Activated CD8-positive, alpha-beta memory T cell treated with anti-CD3 and anti-CD28 coated beads for 36 hours (primary cell): ENCODE measurements at regions not wholly inside any gene's neighbourhood (a gene's known extent, or its start where the extent isn't known, plus 50 kb on each side); places are given as distances from the start of the nearest gene placed in this dataset.
"Not testable (repeated sequence)": the region's sequence is repeated elsewhere in the genome, so short reads cannot be mapped to it uniquely, and the experiment has no call there.

Experiments used
- CTCF ChIA-PET: fragments of 350-600 bp; sonication (Branson Sonifier 250); formaldehyde crosslinking; loops from one replicate; lab custom pipeline; 2021; ENCODE audit warnings: antibody characterized with exemption; lab: Charles Lee
- POLR2A ChIA-PET: fragments of 350-600 bp; sonication (Branson Sonifier 250); formaldehyde crosslinking; loops from one replicate; lab custom pipeline; 2021; ENCODE audit warnings: antibody characterized with exemption; lab: Charles Lee

DNA sequence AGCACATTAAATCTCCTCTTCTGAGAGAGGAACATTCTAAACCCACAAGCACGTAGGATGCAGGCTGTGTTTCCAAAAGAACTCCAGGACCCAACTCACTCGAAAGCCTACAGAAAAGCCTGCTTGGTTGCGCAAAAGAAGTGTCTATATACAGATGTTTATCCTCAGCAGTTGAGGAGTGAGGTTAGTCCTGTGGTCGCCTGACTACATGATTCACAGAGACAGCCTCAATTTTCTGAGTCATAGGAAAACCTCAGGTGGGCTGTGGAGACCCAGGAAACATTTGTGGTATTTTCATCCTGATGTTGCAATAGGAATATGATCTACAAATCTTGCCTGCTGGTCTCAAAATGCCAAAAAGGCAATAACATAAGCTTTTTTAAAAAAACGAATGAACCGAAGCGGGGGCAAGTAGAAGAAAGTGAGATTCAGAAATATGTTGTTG lies 183.8 kb upstream of the THRB start:
- POLR2A ChIA-PET = no interaction called here
- CTCF ChIA-PET = no interaction called here

DNA sequence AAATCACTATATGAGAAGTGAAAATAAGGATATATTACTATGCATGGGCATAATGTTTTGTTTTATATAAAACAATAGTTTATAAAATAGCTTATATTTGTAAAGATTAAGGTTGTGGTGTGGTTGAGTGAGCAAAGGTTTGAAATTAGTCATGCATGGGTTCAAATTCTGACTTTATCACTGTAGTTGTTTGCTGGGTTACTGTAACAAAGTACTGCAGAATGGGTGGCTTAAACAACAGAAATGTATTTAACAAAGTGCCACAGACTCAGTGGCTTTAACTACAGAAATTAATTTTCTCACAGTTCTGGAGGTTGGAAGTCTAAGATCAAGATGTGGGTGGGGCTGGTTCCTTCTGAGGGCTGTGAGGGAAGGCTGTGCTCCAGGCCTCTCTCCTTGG lies 184.8 kb upstream of the THRB start:
- ChIA-PET CTCF (no interaction called here), POLR2A (no interaction called here)

DNA sequence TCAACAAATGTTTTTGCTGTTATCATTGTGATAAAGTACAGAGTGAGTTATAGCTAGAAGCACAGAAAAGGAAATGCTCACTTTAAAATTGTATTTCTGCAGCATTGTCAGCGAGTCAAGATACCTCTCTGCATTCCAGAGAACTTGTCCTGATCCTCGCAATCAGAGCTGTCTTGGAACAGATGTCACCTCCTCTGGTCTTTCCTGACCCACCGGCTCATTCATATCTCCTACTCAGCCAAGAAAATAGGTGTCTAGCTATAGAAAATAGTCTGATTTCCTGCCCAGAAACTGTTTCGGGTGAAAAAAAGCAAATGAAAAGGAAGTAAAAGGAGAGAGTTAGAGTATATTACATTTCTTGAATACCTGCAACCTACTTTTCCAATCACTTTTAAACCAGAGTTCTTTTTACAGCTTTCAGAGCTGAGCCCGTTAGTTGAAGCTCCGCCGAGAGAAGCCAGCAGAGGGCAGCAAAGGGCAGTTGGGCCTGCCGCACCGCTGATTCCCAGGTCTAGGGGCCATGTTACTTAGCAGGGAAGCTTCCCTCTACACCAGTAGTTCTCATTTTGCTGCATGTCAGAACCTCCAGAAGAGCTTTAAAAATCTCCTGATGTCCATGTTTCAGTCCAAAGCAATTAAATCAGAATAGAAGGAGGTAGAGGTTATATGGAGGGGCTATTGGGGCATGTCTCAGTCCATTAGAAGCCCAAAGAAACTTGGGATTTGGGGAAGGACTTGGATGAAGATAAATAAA lies 185.7 kb upstream of the THRB start:
- CTCF ChIA-PET = interaction anchor here (0.6 kb wide), 1 partner anchor 745 kb away, joined by 3 read pairs; no protein-coding TSS in a partner anchor
- POLR2A ChIA-PET = no interaction called here

DNA sequence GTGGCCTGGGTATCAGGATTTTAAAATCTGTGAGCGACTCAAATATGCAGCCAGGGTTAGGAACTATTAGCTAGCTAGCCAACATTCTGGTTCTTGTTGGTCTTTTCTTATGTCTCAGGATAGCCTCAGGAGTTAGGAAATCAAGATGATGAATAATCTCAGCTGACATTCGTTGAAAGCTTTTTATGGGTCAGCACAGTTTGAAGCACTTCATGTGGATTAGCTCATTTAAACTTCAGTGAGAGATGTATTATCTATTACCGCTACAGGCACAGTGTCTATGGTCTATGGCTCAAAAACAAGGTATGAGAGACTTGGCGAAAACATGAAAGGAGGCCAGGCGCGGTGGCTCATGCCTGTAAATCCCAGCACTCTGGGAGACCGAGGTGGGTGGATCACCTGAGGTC lies 187.5 kb upstream of the THRB start:
- POLR2A ChIA-PET = no interaction called here
- CTCF ChIA-PET = interaction anchor here (1.0 kb wide), 1 partner anchor 95 kb away, joined by 3 read pairs; no protein-coding TSS in a partner anchor

DNA sequence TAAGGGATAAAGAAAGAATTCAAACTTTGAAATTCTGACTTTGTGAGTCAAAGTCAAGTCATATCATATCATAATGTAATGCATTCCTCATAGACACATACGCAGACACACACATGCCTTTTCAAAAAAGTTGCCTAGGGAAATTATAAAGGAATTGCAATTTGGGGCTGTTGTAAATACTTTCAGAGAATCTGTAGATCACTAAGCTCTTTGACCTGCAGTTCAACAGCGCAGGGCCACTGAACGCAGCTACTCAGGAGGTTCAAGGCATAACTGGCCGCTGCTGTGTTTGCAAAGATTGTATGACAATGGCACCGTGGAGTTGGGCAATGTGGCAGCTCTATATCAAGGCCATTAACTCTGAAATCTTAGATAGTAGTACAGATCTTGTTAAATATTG lies 188.4 kb upstream of the THRB start:
- ChIA-PET POLR2A (no interaction called here), CTCF (no interaction called here)

DNA sequence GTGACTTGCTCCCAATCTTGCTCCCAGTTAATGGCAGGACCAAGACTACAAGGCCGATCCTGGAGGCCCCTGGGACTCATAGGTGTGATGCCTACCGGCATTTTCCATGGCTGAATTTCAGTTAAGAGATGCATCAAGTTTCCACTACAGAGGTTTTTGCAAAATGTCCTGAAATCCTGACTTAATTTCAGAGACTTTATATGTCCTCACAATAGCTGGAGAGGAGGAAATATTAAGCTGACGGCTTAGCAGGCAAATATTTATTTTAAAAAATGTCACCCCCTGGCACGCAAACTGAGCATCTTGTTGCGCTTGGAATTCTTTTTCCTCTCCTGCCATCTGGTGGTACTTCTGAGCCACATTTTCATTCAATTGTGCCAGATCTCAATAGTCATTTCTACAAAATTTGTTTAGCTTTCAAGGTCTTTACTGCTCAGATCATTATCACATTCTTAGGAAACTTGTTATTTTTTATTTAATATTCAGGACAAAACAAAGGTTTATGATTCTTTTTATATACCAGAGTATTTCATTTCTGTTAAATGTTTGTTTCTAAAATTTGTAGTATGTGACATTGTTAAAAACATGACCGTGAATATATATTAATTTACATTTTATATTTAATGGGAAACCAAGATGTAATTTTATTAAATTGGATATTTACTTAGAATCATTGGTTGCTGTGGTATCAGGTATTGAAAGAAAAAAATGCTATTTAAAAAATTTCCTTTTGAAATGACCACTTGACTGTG lies 189.2 kb upstream of the THRB start:
- ChIA-PET POLR2A (no interaction called here), CTCF (no interaction called here)

DNA sequence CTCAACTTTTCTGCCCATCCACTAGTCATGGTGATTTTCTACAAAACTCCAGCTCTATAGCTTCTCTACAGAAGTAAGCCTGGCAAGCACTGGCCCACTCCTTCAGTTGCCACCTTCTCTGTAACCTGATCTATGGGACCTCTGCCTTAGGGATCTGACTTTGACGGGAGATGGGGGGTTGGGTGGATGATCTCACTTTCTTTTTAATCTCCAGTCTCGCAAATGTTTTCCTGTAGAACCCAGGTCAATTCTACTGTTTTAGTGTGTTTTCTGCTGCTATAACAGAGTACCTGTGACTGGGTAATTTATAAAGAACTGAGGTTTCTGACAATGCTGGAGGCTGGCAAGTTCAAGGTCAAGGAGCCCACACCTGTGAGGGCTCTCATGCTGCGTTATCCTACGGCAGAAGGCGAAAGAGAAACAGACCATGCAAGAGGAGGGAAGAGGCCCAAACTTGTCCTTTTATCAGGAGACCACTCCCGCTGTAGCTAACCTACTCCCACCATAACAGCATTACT lies 189.9 kb upstream of the THRB start:
- ChIA-PET POLR2A (no interaction called here), CTCF (no interaction called here)

DNA sequence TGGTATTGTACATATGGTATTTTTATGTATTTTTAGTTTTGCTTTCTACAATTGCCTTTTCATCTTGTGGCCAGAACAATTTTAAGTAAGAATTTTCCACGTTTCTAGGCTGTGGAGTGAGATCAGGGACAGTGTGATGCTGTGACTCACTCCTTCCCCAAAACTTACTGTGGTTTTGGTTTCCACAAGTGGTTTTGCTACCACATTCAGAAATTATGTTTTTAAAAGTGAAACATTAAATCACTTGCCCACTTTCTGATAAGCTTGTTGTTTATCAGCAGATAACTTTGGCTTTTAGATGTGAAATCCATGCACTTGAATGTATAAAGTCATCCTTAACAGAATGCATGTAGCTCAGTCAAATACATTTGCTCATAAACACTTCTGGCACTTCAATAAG lies 192.2 kb upstream of the THRB start:
- ChIA-PET POLR2A (no interaction called here), CTCF (no interaction called here)

DNA sequence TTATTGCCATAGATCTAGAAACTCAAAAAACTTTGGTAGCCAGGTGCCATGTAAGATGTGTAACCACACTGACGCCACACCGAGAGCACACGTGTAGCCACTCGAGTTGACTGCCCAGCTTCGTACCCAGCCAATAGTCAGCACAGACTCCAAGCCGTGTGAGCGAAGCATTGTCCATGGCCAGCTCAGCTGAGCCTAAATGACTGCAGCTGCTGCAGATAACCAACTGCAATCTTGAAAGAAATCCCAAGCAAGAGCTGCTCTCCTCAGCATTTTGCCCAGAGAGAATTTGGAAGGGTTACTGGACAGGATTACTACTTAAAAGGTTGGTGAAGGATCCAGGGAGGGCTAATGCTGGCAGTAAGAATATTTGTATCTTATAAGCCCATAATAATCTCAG lies 193.0 kb upstream of the THRB start:
- ChIA-PET POLR2A (no interaction called here), CTCF (no interaction called here)

DNA sequence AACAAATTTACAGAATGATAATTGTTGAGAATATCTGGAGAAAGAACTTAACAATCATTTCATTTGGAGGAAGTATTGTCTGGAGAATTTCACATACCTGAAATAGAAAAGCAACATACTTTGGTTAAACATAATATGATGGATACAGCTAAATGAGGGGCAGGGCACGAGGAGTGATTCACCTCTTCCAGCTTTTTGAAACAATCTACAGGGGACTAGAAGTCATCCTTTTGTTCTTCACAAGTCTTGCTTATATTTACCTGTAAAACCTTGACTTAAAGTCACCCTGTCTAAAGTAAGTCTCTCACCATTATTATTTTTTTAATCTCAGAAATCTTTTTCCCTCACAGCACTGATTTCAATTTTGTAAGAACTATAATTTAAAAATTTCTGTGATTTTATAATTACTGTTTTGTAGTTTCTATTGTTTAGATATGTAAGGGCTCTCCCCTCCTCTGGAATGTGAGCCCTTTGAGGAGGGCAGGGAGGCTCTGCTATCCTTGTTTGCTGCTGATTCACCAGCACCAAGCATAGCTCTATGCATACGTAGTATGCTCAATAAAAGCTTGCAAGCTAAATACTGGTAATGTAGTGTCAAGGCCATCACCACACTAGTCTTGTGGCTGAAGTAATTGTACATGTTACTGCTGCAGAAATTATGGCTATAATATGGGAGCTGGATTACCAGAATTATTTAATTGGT lies 193.9 kb upstream of the THRB start:
- ChIA-PET POLR2A (no interaction called here), CTCF (no interaction called here)

DNA sequence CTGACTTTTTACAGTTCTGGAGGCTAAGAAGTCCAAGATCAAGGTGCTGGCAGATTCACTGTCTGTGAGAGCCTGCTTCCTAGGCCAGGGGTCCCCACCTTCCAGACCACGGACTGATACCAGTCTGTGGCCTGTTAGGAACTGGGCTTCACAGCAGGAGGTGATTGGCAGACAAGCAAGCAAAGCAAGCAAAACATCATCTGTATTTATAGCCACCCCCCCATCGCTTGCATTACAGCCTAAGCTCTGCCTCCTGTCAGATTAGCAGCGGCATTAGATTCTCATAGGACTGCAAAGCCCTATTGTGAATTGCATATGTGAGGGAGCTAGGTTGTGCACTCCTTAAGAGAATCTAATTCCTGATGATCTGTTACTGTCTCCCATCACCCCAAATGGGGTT lies 194.7 kb upstream of the THRB start:
- POLR2A ChIA-PET = no interaction called here
- CTCF ChIA-PET = no interaction called here

DNA sequence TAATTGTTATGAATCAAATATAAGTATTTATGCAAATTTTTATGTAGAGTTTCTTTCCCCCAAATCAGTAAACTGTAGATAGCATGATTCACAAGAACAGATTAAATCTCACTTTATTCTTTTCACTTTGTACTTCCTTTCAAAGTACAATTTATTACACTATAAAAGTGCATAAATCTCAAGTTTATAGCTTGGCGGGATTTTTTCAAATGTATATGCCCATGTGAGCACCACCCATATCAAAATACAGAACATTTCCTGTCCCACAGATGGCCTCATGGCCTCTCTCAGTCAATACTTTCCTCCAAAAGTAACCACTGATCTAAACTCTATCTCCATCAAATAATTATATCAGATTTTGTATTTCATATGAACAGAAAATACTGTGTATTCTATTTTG lies 196.1 kb upstream of the THRB start:
- POLR2A ChIA-PET = no interaction called here
- CTCF ChIA-PET = no interaction called here

DNA sequence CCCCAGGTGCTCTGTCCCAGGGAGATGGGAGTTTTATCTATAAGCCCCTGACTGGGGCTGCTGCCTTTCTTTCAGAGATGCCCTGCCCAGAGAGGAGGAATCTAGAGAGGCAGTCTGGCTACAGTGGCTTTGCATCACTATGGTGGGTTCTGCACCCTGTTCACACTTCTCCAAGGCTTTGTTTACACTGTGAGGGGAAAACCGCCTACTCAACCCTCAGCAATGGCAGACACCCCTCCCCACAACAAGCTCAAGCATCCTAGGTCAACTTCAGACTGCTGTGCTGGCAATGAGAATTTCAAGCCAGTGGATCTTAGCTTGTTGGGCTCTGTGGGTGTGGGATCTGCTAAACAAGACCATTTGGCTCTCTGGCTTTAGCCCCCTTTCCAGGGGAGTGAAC lies 204.4 kb upstream of the THRB start:
- CTCF ChIA-PET = interaction anchor here (0.6 kb wide), 1 partner anchor 17 kb away, joined by 5 read pairs; no protein-coding TSS in a partner anchor
- POLR2A ChIA-PET = not testable (repeated sequence)

DNA sequence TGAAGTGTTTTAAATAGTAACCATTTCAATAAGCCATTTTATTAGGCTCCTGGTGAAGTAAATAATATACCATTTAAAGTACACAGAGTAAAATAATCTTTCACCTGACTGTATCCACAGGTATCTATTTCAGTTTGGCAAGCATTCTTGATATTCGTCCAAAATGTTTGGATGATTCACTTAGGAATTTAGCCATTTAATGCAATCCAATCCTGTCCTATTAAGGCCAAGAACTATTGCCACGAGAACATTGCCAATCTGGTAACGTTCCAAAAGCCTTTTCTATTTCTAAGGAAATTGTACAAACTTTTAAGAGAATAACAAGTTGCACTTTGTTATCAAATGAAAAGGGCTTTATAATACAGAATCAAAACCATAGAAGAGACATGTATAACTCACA lies 209.8 kb upstream of the THRB start:
- POLR2A ChIA-PET = interaction anchor here (0.5 kb wide), 1 partner anchor 35 kb away, joined by 4 read pairs; no protein-coding TSS in a partner anchor
- CTCF ChIA-PET = no interaction called here

DNA sequence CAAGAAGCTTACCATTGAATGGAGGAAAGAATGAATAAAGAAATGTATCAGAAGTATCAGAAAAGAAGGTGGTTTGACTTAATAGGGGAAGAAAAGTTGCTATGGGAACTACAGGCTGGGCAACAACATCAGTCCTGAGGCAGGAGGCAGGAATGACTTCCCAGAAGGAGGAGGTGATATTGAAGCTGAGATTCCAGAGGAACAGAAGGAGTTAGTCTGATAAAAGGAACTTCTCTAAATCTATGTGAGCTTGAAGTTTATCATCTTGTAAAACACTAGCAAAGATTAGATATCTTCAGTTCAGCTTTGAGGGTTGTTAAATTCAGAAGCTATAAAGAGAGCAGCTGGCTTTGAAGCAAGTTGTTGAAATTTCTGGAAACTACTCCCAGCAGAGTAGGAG lies 213.3 kb upstream of the THRB start:
- CTCF ChIA-PET = no interaction called here
- POLR2A ChIA-PET = no interaction called here

DNA sequence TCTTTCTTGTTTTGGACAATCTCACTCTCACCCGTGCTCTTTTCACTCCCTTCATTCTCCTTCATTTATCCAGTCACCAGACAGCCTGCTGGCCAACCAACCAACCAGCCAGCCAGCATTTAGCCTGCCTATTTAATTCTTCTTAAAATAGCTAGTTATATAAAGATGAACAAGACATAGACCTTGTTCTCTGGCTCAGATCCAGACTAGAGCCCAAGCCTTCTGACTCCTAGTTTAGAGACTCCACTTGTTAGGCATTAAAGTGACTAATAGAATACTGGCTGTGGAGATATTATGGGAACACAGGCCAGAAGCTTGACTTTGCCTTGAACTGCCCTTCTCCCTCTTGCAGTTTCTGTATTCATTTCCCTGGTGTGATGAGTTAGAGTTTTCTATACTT lies 215.3 kb upstream of the THRB start:
- ChIA-PET POLR2A (no interaction called here), CTCF (no interaction called here)

DNA sequence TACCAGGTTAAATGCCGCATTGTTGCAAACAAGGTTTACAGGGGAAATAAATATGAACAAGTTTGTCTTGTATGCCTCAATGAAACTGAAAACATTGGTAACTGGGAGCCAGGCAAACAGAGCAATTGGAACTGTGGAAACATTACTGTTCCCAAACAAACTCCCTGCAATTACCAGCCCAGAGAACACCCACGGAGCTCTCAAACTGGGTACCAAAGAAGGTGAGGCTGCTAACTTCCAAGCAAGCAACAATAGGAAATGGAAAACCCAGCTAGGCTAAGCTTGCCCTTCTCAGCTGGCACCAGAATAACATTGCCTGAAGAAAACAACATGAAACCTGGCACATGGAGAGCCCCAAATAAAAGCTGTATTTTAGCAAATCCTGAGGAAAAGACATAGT lies 218.9 kb upstream of the THRB start:
- ChIA-PET CTCF (no interaction called here), POLR2A (no interaction called here)

DNA sequence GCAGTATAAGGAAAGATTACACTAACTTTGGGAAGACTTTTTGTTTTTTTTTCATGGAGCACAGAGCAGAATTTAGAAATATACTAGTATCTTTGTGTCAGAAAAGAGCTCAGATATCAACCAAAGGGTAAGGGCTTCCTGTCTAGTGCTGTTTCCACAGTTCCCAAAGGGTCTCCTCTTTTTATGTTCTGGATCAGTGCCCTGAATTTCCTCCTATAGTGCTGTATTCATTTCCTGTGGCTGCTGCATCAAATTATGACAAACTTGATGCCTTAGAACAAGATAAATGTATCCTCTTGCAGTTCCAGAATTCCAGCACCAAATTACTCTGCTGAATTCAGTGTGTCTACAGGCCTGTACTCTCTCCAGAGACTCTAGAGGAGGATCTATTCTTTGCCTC lies 219.8 kb upstream of the THRB start:
- ChIA-PET CTCF (no interaction called here), POLR2A (no interaction called here)

DNA sequence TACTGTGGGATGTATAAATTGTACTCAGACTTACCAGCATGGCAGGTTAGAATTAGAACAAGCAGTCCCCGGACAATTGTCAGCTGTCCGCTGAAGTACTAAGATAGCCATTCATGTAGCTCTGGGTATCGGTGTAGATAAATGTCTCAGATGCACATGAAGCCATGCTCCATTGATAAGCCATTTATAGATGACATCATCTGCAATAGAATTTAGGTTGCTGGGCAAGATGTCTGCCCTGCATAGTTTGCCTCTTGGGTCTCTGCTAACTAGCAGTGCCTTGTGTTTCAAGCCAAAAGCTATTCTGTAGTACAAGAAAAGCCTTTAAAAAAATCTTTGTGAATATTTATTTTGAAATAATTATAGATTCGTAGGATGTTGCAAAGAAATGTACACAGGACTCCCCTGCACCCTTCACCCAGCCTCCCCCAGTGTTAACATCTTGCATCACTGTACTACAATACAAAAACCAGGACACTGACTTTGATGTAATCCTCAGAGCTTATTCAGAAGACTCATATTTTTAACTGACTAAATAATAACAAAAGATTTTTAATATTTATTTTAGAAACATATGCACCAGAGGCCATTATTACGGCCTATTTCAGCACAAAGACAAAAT lies 220.6 kb upstream of the THRB start:
- POLR2A ChIA-PET = no interaction called here

DNA sequence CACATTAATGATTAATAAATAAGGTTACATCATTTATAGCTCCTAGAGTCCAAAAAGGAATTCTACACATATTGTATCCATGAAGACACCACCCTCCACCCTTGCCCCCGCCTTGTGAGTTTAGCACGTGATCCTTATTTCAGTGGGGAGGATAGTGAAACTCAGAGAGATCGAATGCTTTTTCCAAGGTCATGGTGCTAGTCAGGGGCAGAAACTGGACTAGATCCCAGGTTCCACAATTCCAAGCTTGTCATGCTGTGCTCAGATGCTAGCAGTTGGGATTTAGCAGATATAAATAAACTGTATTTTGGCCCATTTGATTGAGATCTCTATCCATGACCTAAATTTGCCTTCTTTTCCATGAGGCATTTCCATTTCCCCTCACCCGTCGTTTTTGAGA lies 227.4 kb upstream of the THRB start:
- CTCF ChIA-PET = no interaction called here
- POLR2A ChIA-PET = no interaction called here

More for the DNA sequence above, 220.6 kb upstream of the THRB start:
- CTCF ChIA-PET = no interaction called here
